H1 (cell line): ENCODE measurements at regions not wholly inside any gene's neighbourhood (a gene's known extent, or its start where the extent isn't known, plus 50 kb on each side); places are given as distances from the start of the nearest gene placed in this dataset.
A peak's percentile ranks its signal among the peaks of the same experiment; 100 is the strongest.

Experiments
- CTCF ChIA-PET: fragments of 300-600 bp; sonication (Branson Sonifier 250); formaldehyde crosslinking; loops from one replicate; lab custom pipeline; 2021; ENCODE audit not compliant: partially characterized antibody; lab: Charles Lee
- POLR2A ChIA-PET: fragments of 300-600 bp; sonication (Branson Sonifier 250); formaldehyde crosslinking; loops from one replicate; lab custom pipeline; 2021; ENCODE audit warnings: inconsistent platforms; ENCODE audit not compliant: partially characterized antibody; lab: Charles Lee
- DNase-seq, 2 experiments: peaks; one replicate each; pipeline versions ENCODE4 v3.0.0 to v3.0.0-alpha.2; 2010 to 2022; ENCODE audit warnings: low spot score in 2 of 2, low read depth in 1 of 2, mixed read lengths in 1 of 2
- FAIRE-seq: peaks from 2 replicates; lab custom pipeline; 2011; peaks lifted over from hg19 to GRCh38; lab: Jason Lieb, UNC
- H2AFZ ChIP-seq: 2 replicates; pipeline ENCODE4 v1.8.1; 2012; ENCODE audit warnings: low read length, inconsistent platforms
- H2AK5ac ChIP-seq: 2 replicates; pipeline ENCODE4 v1.6.1; 2013; ENCODE audit warnings: low read depth, low read length
- H2BK120ac ChIP-seq: replicated peaks from 2 replicates; pipeline ENCODE3; 2013; ENCODE audit warnings: low read depth, low read length, inconsistent platforms
- H2BK12ac ChIP-seq: 2 replicates; pipeline ENCODE4 v1.6.1; 2013; ENCODE audit warnings: low read depth, low read length
- H2BK15ac ChIP-seq: 2 replicates; pipeline ENCODE4 v1.6.1; 2013; ENCODE audit warnings: low read length
- H2BK20ac ChIP-seq: 2 replicates; pipeline ENCODE4 v1.6.1; 2013; ENCODE audit warnings: low read length
- H2BK5ac ChIP-seq: 2 replicates; pipeline ENCODE4 v1.6.1; 2013; ENCODE audit warnings: low read depth, low read length
- H3K14ac ChIP-seq: 2 replicates; pipeline ENCODE4 v1.6.1; 2013; ENCODE audit warnings: inconsistent platforms; ENCODE audit not compliant: insufficient read length
- H3K18ac ChIP-seq: 2 replicates; pipeline ENCODE4 v1.6.1; 2013; ENCODE audit warnings: low read length; ENCODE audit errors: extremely low read depth
- H3K23ac ChIP-seq: 2 replicates; pipeline ENCODE4 v1.6.1; 2013; ENCODE audit warnings: inconsistent platforms; ENCODE audit not compliant: insufficient read length
- H3K23me2 ChIP-seq: 2 replicates; pipeline ENCODE4 v1.6.1; 2013; ENCODE audit warnings: low read depth, low read length
- H3K27ac ChIP-seq: 2 replicates; pipeline ENCODE4 v1.6.1; 2011; ENCODE audit warnings: low read depth, low read length, inconsistent platforms
- H3K27me3 ChIP-seq, 4 experiments: replicated peaks in 1 of 4; 1 replicate in 1 of 4; 2 replicates in 3 of 4; pipeline versions ENCODE4 v1.6.1 to v1.8.1; 2011 to 2013; ENCODE audit warnings: low read length in 3 of 4, mild to moderate bottlenecking in 3 of 4, inconsistent platforms in 2 of 4, mixed read lengths in 2 of 4, moderate library complexity in 1 of 4; ENCODE audit not compliant: control insufficient read depth in 3 of 4, insufficient read depth in 3 of 4; ENCODE audit errors: extremely low read depth in 1 of 4
- H3K36me3 ChIP-seq, 4 experiments: 2 replicates each; pipeline versions ENCODE4 v1.6.1 to v1.8.1; 2011 to 2013; ENCODE audit warnings: mild to moderate bottlenecking in 4 of 4, low read length in 3 of 4, moderate library complexity in 2 of 4, control low read depth in 1 of 4, inconsistent platforms in 1 of 4; ENCODE audit not compliant: insufficient read depth in 4 of 4, control insufficient read depth in 2 of 4
- H3K4ac ChIP-seq: replicated peaks from 2 replicates; pipeline ENCODE3; 2013; ENCODE audit warnings: low read length, low read depth, mixed read lengths, inconsistent platforms; ENCODE audit not compliant: insufficient read length
- H3K4me1 ChIP-seq, 4 experiments: replicated peaks in 1 of 4; 1 replicate in 1 of 4; 2 replicates in 3 of 4; pipeline versions ENCODE4 v1.6.1 to v1.8.1; 2011 to 2013; ENCODE audit warnings: low read length in 3 of 4, inconsistent platforms in 2 of 4, mixed read lengths in 1 of 4; ENCODE audit not compliant: insufficient read depth in 4 of 4, control insufficient read depth in 3 of 4
- H3K4me2 ChIP-seq, 2 experiments: 2 replicates each; pipeline versions ENCODE4 v1.6.1 to v1.8.1; 2011 to 2013; ENCODE audit warnings: low read depth in 2 of 2, low read length in 2 of 2, control low read depth in 1 of 2, inconsistent platforms in 1 of 2, mild to moderate bottlenecking in 1 of 2; ENCODE audit not compliant: insufficient read depth in 1 of 2
- H3K4me3 ChIP-seq, 4 experiments: fragments of 200-600, 300-600 bp in 1 of 4; sonication (generic), shearing (Covaris generic), sonication (Bioruptor Twin) in 1 of 4; 2 replicates each; pipeline versions ENCODE4 v1.5.1 to v1.8.1; 2011 to 2016; ENCODE audit warnings: low read length in 4 of 4, low read depth in 3 of 4, control low read depth in 2 of 4, inconsistent platforms in 2 of 4, mild to moderate bottlenecking in 2 of 4, mixed read lengths in 1 of 4, moderate library complexity in 1 of 4; ENCODE audit not compliant: insufficient read depth in 2 of 4; ENCODE audit errors: extremely low read depth in 1 of 4
- H3K56ac ChIP-seq: replicated peaks from 2 replicates; pipeline ENCODE3; 2013; ENCODE audit warnings: low read depth, mild to moderate bottlenecking, mixed read lengths, low read length, inconsistent platforms; ENCODE audit not compliant: insufficient read length
- H3K79me1 ChIP-seq: 2 replicates; pipeline ENCODE4 v1.6.1; 2013; ENCODE audit warnings: low read depth, low read length, control low read depth
- H3K79me2 ChIP-seq, 2 experiments: 2 replicates each; pipeline versions ENCODE4 v1.6.1 to v1.8.1; 2012 to 2013; ENCODE audit warnings: low read length in 2 of 2, mild to moderate bottlenecking in 2 of 2, inconsistent platforms in 1 of 2; ENCODE audit not compliant: insufficient read depth in 2 of 2, control insufficient read depth in 1 of 2
- H3K9ac ChIP-seq, 4 experiments: replicated peaks in 1 of 4; 1 replicate in 1 of 4; 2 replicates in 3 of 4; pipeline versions ENCODE4 v1.6.1 to v1.8.1; 2011 to 2013; ENCODE audit warnings: low read depth in 3 of 4, low read length in 3 of 4, control low read depth in 2 of 4, mild to moderate bottlenecking in 2 of 4, moderate library complexity in 2 of 4, inconsistent platforms in 1 of 4; ENCODE audit errors: extremely low read depth in 1 of 4
- H3K9me3 ChIP-seq, 2 experiments: 2 replicates each; pipeline versions ENCODE4 v1.6.1 to v1.8.1; 2012 to 2013; ENCODE audit warnings: mild to moderate bottlenecking in 2 of 2, moderate library complexity in 2 of 2, control low read depth in 1 of 2, inconsistent platforms in 1 of 2, low read depth in 1 of 2, low read length in 1 of 2, mixed read lengths in 1 of 2; ENCODE audit not compliant: insufficient read depth in 2 of 2
- H4K20me1 ChIP-seq, 2 experiments: replicated peaks in 1 of 2; 2 replicates each; pipeline versions ENCODE3 to v1.8.1; 2011 to 2013; ENCODE audit warnings: inconsistent platforms in 2 of 2, low read length in 2 of 2, mild to moderate bottlenecking in 1 of 2; ENCODE audit not compliant: insufficient read depth in 2 of 2, control insufficient read depth in 1 of 2
- H4K5ac ChIP-seq: 2 replicates; pipeline ENCODE4 v1.6.1; 2013; ENCODE audit warnings: low read length, low read depth, mixed read lengths, inconsistent platforms; ENCODE audit not compliant: insufficient read length
- H4K8ac ChIP-seq: 2 replicates; pipeline ENCODE4 v1.8.0; 2013; ENCODE audit warnings: mild to moderate bottlenecking, moderate library complexity, low read length, inconsistent platforms; ENCODE audit not compliant: insufficient read depth; ENCODE audit errors: extremely low read depth
- H4K91ac ChIP-seq: replicated peaks from 2 replicates; pipeline ENCODE3; 2013; ENCODE audit warnings: low read length, mixed read lengths, inconsistent platforms; ENCODE audit not compliant: insufficient read length
- CEBPB ChIP-seq: IDR thresholded peaks from 2 replicates; pipeline ENCODE4 v1.6.1; 2012; ENCODE audit warnings: low read depth, low read length
- GTF2F1 ChIP-seq: IDR thresholded peaks from 2 replicates; pipeline ENCODE4 v1.6.1; 2012; ENCODE audit warnings: low read depth, low read length, improper control_type of control experiment, borderline replicate concordance
- HDAC6 ChIP-seq: IDR thresholded peaks from one replicate; pipeline ENCODE4 v1.7.1; 2012; ENCODE audit warnings: low read depth, mild to moderate bottlenecking, inconsistent platforms, low read length, moderate library complexity
- JUN ChIP-seq: IDR thresholded peaks from 2 replicates; pipeline ENCODE4 v1.6.1; 2011; ENCODE audit warnings: low read depth, mild to moderate bottlenecking, improper control_type of control experiment, low read length
- KDM4A ChIP-seq: IDR thresholded peaks from one replicate; pipeline ENCODE4 v1.7.1; 2012; ENCODE audit warnings: low read depth, mild to moderate bottlenecking, moderate library complexity, low read length, inconsistent platforms; ENCODE audit not compliant: severe bottlenecking
- NANOG ChIP-seq: IDR thresholded peaks from 2 replicates; pipeline ENCODE4 v1.6.1; 2011; ENCODE audit warnings: low read length, low read depth, mild to moderate bottlenecking, inconsistent platforms; ENCODE audit not compliant: insufficient read depth, poor library complexity, severe bottlenecking
- POU5F1 ChIP-seq: IDR thresholded peaks from 2 replicates; pipeline ENCODE4 v1.6.1; 2011; ENCODE audit warnings: low read depth, mild to moderate bottlenecking, low read length, moderate library complexity
- RFX5 ChIP-seq: IDR thresholded peaks from 2 replicates; pipeline ENCODE4 v1.6.1; 2011; ENCODE audit warnings: low read depth, low read length, improper control_type of control experiment, borderline replicate concordance
- RNF2 ChIP-seq: fragments of 200-900, 300-1000 bp; sonication (generic); IDR thresholded peaks from 2 replicates; pipeline ENCODE4 v1.7.1; 2016; ENCODE audit warnings: borderline replicate concordance, low read depth, mild to moderate bottlenecking, antibody characterized with exemption, low read length; ENCODE audit not compliant: poor library complexity, severe bottlenecking; ENCODE audit errors: missing control alignments
- SIX5 ChIP-seq: IDR thresholded peaks from 2 replicates; pipeline ENCODE4 v1.6.1; 2011; ENCODE audit warnings: mild to moderate bottlenecking, low read depth, low read length
- SRF ChIP-seq: IDR thresholded peaks from 2 replicates; pipeline ENCODE4 v1.6.1; 2011; ENCODE audit warnings: mild to moderate bottlenecking, low read depth, low read length, moderate library complexity
- TAF1 ChIP-seq: IDR thresholded peaks from 2 replicates; pipeline ENCODE4 v1.6.1; 2011; ENCODE audit warnings: mild to moderate bottlenecking, low read depth, low read length
- TBP ChIP-seq: IDR thresholded peaks from 2 replicates; pipeline ENCODE4 v1.6.1; 2011; ENCODE audit warnings: low read depth, low read length, improper control_type of control experiment
- TEAD4 ChIP-seq: IDR thresholded peaks from 2 replicates; pipeline ENCODE4 v1.6.1; 2012; ENCODE audit warnings: low read depth, low read length, inconsistent platforms, mixed read lengths
- YY1 ChIP-seq: IDR thresholded peaks from 2 replicates; pipeline ENCODE4 v1.6.1; 2011; ENCODE audit warnings: low read depth, mild to moderate bottlenecking, low read length
- WGBS, 2 experiments: shearing (Covaris generic) in 1 of 2; methylation state at CpG; one replicate each; pipeline versions ENCODE4 v1.1.6 to v1.1.7; 2013 to 2015; ENCODE audit warnings: low lambda C conversion rate in 2 of 2, mixed read lengths in 2 of 2, inconsistent platforms in 1 of 2, low coverage in 1 of 2, missing lambda C conversion rate in 1 of 2; ENCODE audit not compliant: insufficient replicate concordance in 2 of 2, insufficient coverage in 1 of 2, insufficient read length in 1 of 2; ENCODE audit errors: extremely low coverage in 1 of 2, missing lambda C conversion rate in 1 of 2; 5-methylcytosine and 5-hydroxymethylcytosine counted together

DNA sequence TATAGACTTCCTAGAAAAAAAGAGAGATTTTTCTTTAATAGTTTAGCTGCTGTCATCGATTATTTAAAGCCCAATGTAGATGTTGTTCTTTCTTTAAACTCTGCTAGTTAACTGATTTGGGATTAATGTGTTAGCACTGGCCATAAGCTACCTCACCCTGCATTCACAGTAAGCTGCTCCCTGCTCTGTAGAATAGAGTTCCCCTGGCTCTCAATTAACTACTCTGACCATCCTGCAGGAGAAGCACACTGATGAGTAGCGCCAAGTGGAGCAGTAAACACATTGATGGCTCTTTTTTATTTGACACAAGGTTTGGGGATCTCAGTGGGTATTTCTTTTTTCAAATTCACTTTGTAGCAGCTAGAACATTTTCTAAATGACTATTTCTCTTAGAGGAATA, 807.9 kb upstream of the ZNF608 start:
- Histone ChIP-seq H3K4me2 (no peak overlapping the region), H3K27me3 (no peaks in the 10 kb centered on the region), H3K23ac (no peak overlapping the region), H2AK5ac (no peak overlapping the region), H3K23me2 (no peaks in the 10 kb centered on the region), H3K18ac (no peak overlapping the region), H3K4me1 (peaks cover 0 to 2% (median under 1%) of the 10 kb centered on the region in 4 experiments; a peak in 2 of 7 replicates), H4K8ac (no peak overlapping the region), H2BK15ac (no peak overlapping the region), H3K27ac (no peak overlapping the region), H3K14ac (no peak overlapping the region), H4K91ac (no peak overlapping the region), H3K4ac (no peak overlapping the region), H2AFZ (no peak overlapping the region), H3K4me3 (no peak overlapping the region), H2BK12ac (no peak overlapping the region), H4K20me1 (no peaks in the 10 kb centered on the region), H2BK20ac (no peak overlapping the region), H3K9me3 (no peaks in the 10 kb centered on the region), H2BK120ac (no peak overlapping the region), H3K79me2 (no peaks in the 10 kb centered on the region), H2BK5ac (no peak overlapping the region), H4K5ac (no peak overlapping the region), H3K79me1 (no peaks in the 10 kb centered on the region), H3K36me3 (no peaks in the 10 kb centered on the region), H3K9ac (peak overlapping the region in 1 of 4 experiments; percentile 13; a peak in 1 of 7 replicates), H3K56ac (no peak overlapping the region)
- ChIA-PET POLR2A (interaction anchor here (0.6 kb wide), 1 partner anchor 770 kb away, joined by 3 read pairs; no protein-coding TSS in a partner anchor), CTCF (no interaction called here)
- DNase-seq, result no peak
- WGBS, 2 experiments, result 83% methylated on average over 2 of the region's 2 CpGs; no CpG with 5 or more reads in 1 of the 2 experiments
- FAIRE-seq, result no peak
- TF ChIP-seq YY1 (no peak), TAF1 (no peak), KDM4A (no peak), RNF2 (no peak), POU5F1 (no peak), TBP (no peak), RFX5 (no peak), HDAC6 (no peak), GTF2F1 (no peak), TEAD4 (no peak), JUN (no peak), SRF (no peak), NANOG (no peak), CEBPB (no peak), SIX5 (no peak)
